ENCODE measurements at regions not wholly inside any gene's neighbourhood (a gene's known extent, or its start where the extent isn't known, plus 50 kb on each side); places are given as distances from the start of the nearest gene placed in this dataset.

- H3K4me1 Mint-ChIP-seq (ENCODE audit: low read depth), result no peaks in the 10 kb centered on the region
- peaks cover 0 to 7% of the 10 kb centered on the region in 2 donors for H3K9me3 Mint-ChIP-seq
- H3K36me3 Mint-ChIP-seq (ENCODE audit: insufficient read depth in 2 of 2), result peaks cover 0 to 2% of the 10 kb centered on the region in 2 donors
- DNase-seq, result no peak
- no peak for ATAC-seq (replicated peaks in 1 of 2)
- H3K27me3 Mint-ChIP-seq (ENCODE audit: low read depth), result no peaks in the 10 kb centered on the region
- H3K27ac Mint-ChIP-seq, result no peak overlapping the region
- no peak overlapping the region for H3K4me3 Mint-ChIP-seq
Observed at GRCh38 chr2:80863147-80863714, 558.7 kb upstream of the LRRTM1 start.

GRCh38 chr2:80858965-80859364 is 554.4 kb upstream of the LRRTM1 start:
- H3K36me3 Mint-ChIP-seq (ENCODE audit: insufficient read depth in 2 of 2), result no peaks in the 10 kb centered on the region
- H3K27ac Mint-ChIP-seq, result no peak overlapping the region
- no peak overlapping the region for H3K4me3 Mint-ChIP-seq
- H3K27me3 Mint-ChIP-seq (ENCODE audit: low read depth), result no peaks in the 10 kb centered on the region
- H3K9me3 Mint-ChIP-seq, result peaks cover 2% of the 10 kb centered on the region in 2 donors
- H3K4me1 Mint-ChIP-seq (ENCODE audit: low read depth), result no peaks in the 10 kb centered on the region
- DNase-seq, result no peak
- no peak for ATAC-seq (replicated peaks in 1 of 2)

GRCh38 chr2:80856227-80856626 is 551.7 kb upstream of the LRRTM1 start:
- H3K9me3 Mint-ChIP-seq, result peaks cover 2 to 4% of the 10 kb centered on the region in 2 donors
- no peak overlapping the region for H3K4me3 Mint-ChIP-seq

GRCh38 chr2:80854831-80855230 is 550.3 kb upstream of the LRRTM1 start:
- Mint-ChIP-seq H3K4me1 (ENCODE audit: low read depth) (no peaks in the 10 kb centered on the region), H3K9me3 (peaks cover 4 to 6% of the 10 kb centered on the region in 2 donors), H3K27me3 (ENCODE audit: low read depth) (no peaks in the 10 kb centered on the region), H3K4me3 (no peak overlapping the region), H3K36me3 (ENCODE audit: insufficient read depth in 2 of 2) (no peaks in the 10 kb centered on the region), H3K27ac (no peak overlapping the region)
- ATAC-seq (replicated peaks in 1 of 2) (no peak), DNase-seq (no peak)

More at GRCh38 chr2:80856227-80856626, 551.7 kb upstream of the LRRTM1 start:
- ATAC-seq (replicated peaks in 1 of 2) (no peak), DNase-seq (no peak)
- no peak overlapping the region for H3K27ac Mint-ChIP-seq
- no peaks in the 10 kb centered on the region for H3K36me3 Mint-ChIP-seq (ENCODE audit: insufficient read depth in 2 of 2)
- H3K4me1 Mint-ChIP-seq (ENCODE audit: low read depth), result no peaks in the 10 kb centered on the region
- no peaks in the 10 kb centered on the region for H3K27me3 Mint-ChIP-seq (ENCODE audit: low read depth)

- H3K27ac Mint-ChIP-seq, result no peak overlapping the region
- peaks cover 2 to 8% of the 10 kb centered on the region in 2 donors for H3K9me3 Mint-ChIP-seq
- H3K36me3 Mint-ChIP-seq (ENCODE audit: insufficient read depth in 2 of 2), result no peaks in the 10 kb centered on the region
- no peaks in the 10 kb centered on the region for H3K4me1 Mint-ChIP-seq (ENCODE audit: low read depth)
- H3K4me3 Mint-ChIP-seq, result no peak overlapping the region
- DNase-seq (no peak), ATAC-seq (replicated peaks in 1 of 2) (no peak)
- H3K27me3 Mint-ChIP-seq (ENCODE audit: low read depth), result no peaks in the 10 kb centered on the region
Observed at GRCh38 chr2:80852808-80853139, 548.2 kb upstream of the LRRTM1 start.

GRCh38 chr2:80852079-80852807 is 547.7 kb upstream of the LRRTM1 start:
- H3K27me3 Mint-ChIP-seq (ENCODE audit: low read depth), result no peaks in the 10 kb centered on the region
- DNase-seq (no peak), ATAC-seq (replicated peaks in 1 of 2) (no peak)
- H3K4me1 Mint-ChIP-seq (ENCODE audit: low read depth), result no peaks in the 10 kb centered on the region
- no peaks in the 10 kb centered on the region for H3K36me3 Mint-ChIP-seq (ENCODE audit: insufficient read depth in 2 of 2)
- no peak overlapping the region for H3K27ac Mint-ChIP-seq
- H3K9me3 Mint-ChIP-seq, result peaks cover 2 to 8% of the 10 kb centered on the region in 2 donors
- H3K4me3 Mint-ChIP-seq, result no peak overlapping the region

GRCh38 chr2:80830891-80831290 is 526.3 kb upstream of the LRRTM1 start:
- H3K36me3 Mint-ChIP-seq (ENCODE audit: insufficient read depth in 2 of 2), result peaks cover 0 to 3% of the 10 kb centered on the region in 2 donors

GRCh38 chr2:80822999-80823398 is 518.4 kb upstream of the LRRTM1 start:
- H3K4me3 Mint-ChIP-seq, result no peak overlapping the region
- no peak overlapping the region for H3K27ac Mint-ChIP-seq
- H3K36me3 Mint-ChIP-seq (ENCODE audit: insufficient read depth in 2 of 2), result peaks cover 0 to 4% of the 10 kb centered on the region in 2 donors
- H3K9me3 Mint-ChIP-seq, result peaks cover 14% of the 10 kb centered on the region in 2 donors
- no peaks in the 10 kb centered on the region for H3K4me1 Mint-ChIP-seq (ENCODE audit: low read depth)
- ATAC-seq (replicated peaks in 1 of 2) (no peak), DNase-seq (no peak)
- H3K27me3 Mint-ChIP-seq (ENCODE audit: low read depth), result no peaks in the 10 kb centered on the region

More at GRCh38 chr2:80830891-80831290, 526.3 kb upstream of the LRRTM1 start:
- Mint-ChIP-seq H3K4me3 (no peak overlapping the region), H3K4me1 (ENCODE audit: low read depth) (no peaks in the 10 kb centered on the region), H3K27me3 (ENCODE audit: low read depth) (no peaks in the 10 kb centered on the region), H3K9me3 (peaks cover 11 to 20% of the 10 kb centered on the region in 2 donors), H3K27ac (no peak overlapping the region)
- ATAC-seq (replicated peaks in 1 of 2) (no peak), DNase-seq (no peak)

GRCh38 chr2:80815259-80815658 is 510.7 kb upstream of the LRRTM1 start:
- Mint-ChIP-seq H3K9me3 (peaks cover 23 to 27% of the 10 kb centered on the region in 2 donors), H3K27me3 (ENCODE audit: low read depth) (no peaks in the 10 kb centered on the region), H3K36me3 (ENCODE audit: insufficient read depth in 2 of 2) (peaks cover 0 to 3% of the 10 kb centered on the region in 2 donors), H3K27ac (no peak overlapping the region), H3K4me3 (no peak overlapping the region), H3K4me1 (ENCODE audit: low read depth) (no peaks in the 10 kb centered on the region)
- DNase-seq, result no peak
- ATAC-seq (replicated peaks in 1 of 2), result no peak

- H3K4me3 Mint-ChIP-seq, result no peak overlapping the region
- H3K36me3 Mint-ChIP-seq (ENCODE audit: insufficient read depth in 2 of 2), result peaks cover 2 to 4% of the 10 kb centered on the region in 2 donors
- no peaks in the 10 kb centered on the region for H3K4me1 Mint-ChIP-seq (ENCODE audit: low read depth)
- H3K27ac Mint-ChIP-seq, result no peak overlapping the region
- ATAC-seq (replicated peaks in 1 of 2) (no peak), DNase-seq (no peak)
- no peaks in the 10 kb centered on the region for H3K27me3 Mint-ChIP-seq (ENCODE audit: low read depth)
- H3K9me3 Mint-ChIP-seq, result peaks cover 3 to 11% of the 10 kb centered on the region in 2 donors
Observed at GRCh38 chr2:80786584-80786983, 482.0 kb upstream of the LRRTM1 start.

GRCh38 chr2:80778704-80779103 is 474.2 kb upstream of the LRRTM1 start:
- Mint-ChIP-seq H3K36me3 (ENCODE audit: insufficient read depth in 2 of 2) (peaks cover 2 to 4% of the 10 kb centered on the region in 2 donors), H3K4me1 (ENCODE audit: low read depth) (no peaks in the 10 kb centered on the region), H3K27ac (no peak overlapping the region), H3K27me3 (ENCODE audit: low read depth) (no peaks in the 10 kb centered on the region), H3K9me3 (peaks cover 13 to 14% of the 10 kb centered on the region in 2 donors), H3K4me3 (no peak overlapping the region)
- no peak for DNase-seq
- no peak for ATAC-seq (replicated peaks in 1 of 2)

GRCh38 chr2:80748592-80748991 is 444.0 kb upstream of the LRRTM1 start:
- no peak for ATAC-seq (replicated peaks in 1 of 2)
- H3K27ac Mint-ChIP-seq, result no peak overlapping the region
- DNase-seq, result no peak
- no peaks in the 10 kb centered on the region for H3K36me3 Mint-ChIP-seq (ENCODE audit: insufficient read depth in 2 of 2)
- H3K4me3 Mint-ChIP-seq, result no peak overlapping the region
- H3K27me3 Mint-ChIP-seq (ENCODE audit: low read depth), result no peaks in the 10 kb centered on the region
- no peaks in the 10 kb centered on the region for H3K4me1 Mint-ChIP-seq (ENCODE audit: low read depth)
- H3K9me3 Mint-ChIP-seq, result peaks cover 12 to 18% of the 10 kb centered on the region in 2 donors

GRCh38 chr2:80737047-80737446 is 432.5 kb upstream of the LRRTM1 start:
- DNase-seq (no peak), ATAC-seq (replicated peaks in 1 of 2) (no peak)
- H3K4me3 Mint-ChIP-seq, result no peak overlapping the region
- H3K27ac Mint-ChIP-seq, result no peak overlapping the region
- H3K4me1 Mint-ChIP-seq (ENCODE audit: low read depth), result no peaks in the 10 kb centered on the region
- H3K27me3 Mint-ChIP-seq (ENCODE audit: low read depth), result no peaks in the 10 kb centered on the region
- H3K36me3 Mint-ChIP-seq (ENCODE audit: insufficient read depth in 2 of 2), result peaks cover 0 to 3% of the 10 kb centered on the region in 2 donors
- peaks cover 15 to 19% of the 10 kb centered on the region in 2 donors for H3K9me3 Mint-ChIP-seq

GRCh38 chr2:80725001-80725400 is 420.4 kb upstream of the LRRTM1 start:
- peaks cover 3 to 4% of the 10 kb centered on the region in 2 donors for H3K36me3 Mint-ChIP-seq (ENCODE audit: insufficient read depth in 2 of 2)
- H3K27ac Mint-ChIP-seq, result no peak overlapping the region
- no peak for ATAC-seq (replicated peaks in 1 of 2)
- H3K4me3 Mint-ChIP-seq, result no peak overlapping the region
- no peaks in the 10 kb centered on the region for H3K4me1 Mint-ChIP-seq (ENCODE audit: low read depth)
- peaks cover 2 to 12% of the 10 kb centered on the region in 2 donors for H3K9me3 Mint-ChIP-seq
- H3K27me3 Mint-ChIP-seq (ENCODE audit: low read depth), result no peaks in the 10 kb centered on the region
- no peak for DNase-seq
